HL-60 (cell line): ENCODE measurements at regions not wholly inside any gene's neighbourhood (a gene's known extent, or its start where the extent isn't known, plus 50 kb on each side); places are given as distances from the start of the nearest gene placed in this dataset.

Experiments
- DNase-seq, 2 experiments: peaks; one replicate each; pipeline ENCODE4 v3.0.0-alpha.2; 2010 to 2020; ENCODE audit warnings: low read depth in 1 of 2, low spot score in 1 of 2
- H3K27ac ChIP-seq: fragments of 250-450 bp; sonication (Bioruptor Pico); replicated peaks from 2 replicates; pipeline ENCODE4 v1.5.1; 2020; ENCODE audit warnings: mild to moderate bottlenecking, moderate library complexity
- H3K27me3 ChIP-seq: fragments of 250-450 bp; sonication (Bioruptor Pico); 2 replicates; pipeline ENCODE4 v1.5.1; 2021; ENCODE audit warnings: mild to moderate bottlenecking, moderate library complexity; ENCODE audit not compliant: insufficient read depth, poor library complexity, severe bottlenecking
- H3K4me3 ChIP-seq: replicated peaks from 2 replicates; pipeline ENCODE4 v1.5.1; 2011; ENCODE audit warnings: mild to moderate bottlenecking, control low read depth, low read length; ENCODE audit not compliant: insufficient read depth
- CTCF ChIP-seq: IDR thresholded peaks from one replicate; pipeline ENCODE4 v1.5.1; 2011; ENCODE audit warnings: low read length, control low read depth, inconsistent platforms; ENCODE audit not compliant: insufficient read depth
- GABPA ChIP-seq: IDR thresholded peaks from 2 replicates; pipeline ENCODE4 v1.6.1; 2012; ENCODE audit warnings: low read depth
- POLR2AphosphoS5 ChIP-seq: IDR thresholded peaks from 2 replicates; pipeline ENCODE4 v1.6.1; 2012; ENCODE audit warnings: low read depth
- REST ChIP-seq: IDR thresholded peaks from 2 replicates; pipeline ENCODE4 v1.6.1; 2012; ENCODE audit warnings: low read depth; ENCODE audit not compliant: insufficient replicate concordance
- SPI1 ChIP-seq: IDR thresholded peaks from 2 replicates; pipeline ENCODE4 v1.6.1; 2012; ENCODE audit warnings: low read depth, mild to moderate bottlenecking, borderline replicate concordance

GRCh38 chr14:101250336-101250947 lies 310.9 kb upstream of the DIO3 start:
- Histone ChIP-seq H3K27me3 (no peaks in the 10 kb centered on the region), H3K4me3 (no peak overlapping the region), H3K27ac (no peak overlapping the region)
- TF ChIP-seq REST = no peak
- no peak for DNase-seq

GRCh38 chr14:101250948-101251811 lies 310.1 kb upstream of the DIO3 start:
- TF ChIP-seq REST (no peak), GABPA (no peak), POLR2AphosphoS5 (no peak), CTCF (no peak), SPI1 (no peak)
- Histone ChIP-seq H3K27ac (no peak overlapping the region), H3K27me3 (no peaks in the 10 kb centered on the region), H3K4me3 (no peak overlapping the region)
- no peak for DNase-seq

- DNase-seq = no peak
- TF ChIP-seq SPI1 = no peak
- no peak for TF ChIP-seq GABPA
- TF ChIP-seq POLR2AphosphoS5 = no peak
- TF ChIP-seq REST = no peak
- no peak for TF ChIP-seq CTCF
- Histone ChIP-seq H3K27me3 (peaks cover 3% of the 10 kb centered on the region), H3K27ac (no peak overlapping the region), H3K4me3 (no peak overlapping the region)
These were observed 309.4 kb upstream of the DIO3 start for GRCh38 chr14:101251812-101252442.
